Stomach (tissue), 4 donors: ENCODE measurements at regions not wholly inside any gene's neighbourhood (a gene's known extent, or its start where the extent isn't known, plus 50 kb on each side); places are given as distances from the start of the nearest gene placed in this dataset.

Source experiments
- CTCF ChIP-seq, 7 experiments: fragments of 450-650 bp in 4 of 7; fragments of 200-600 bp in 3 of 7; sonication (generic) in 3 of 7; IDR thresholded peaks; one replicate each; pipeline ENCODE4 v1.5.1; 2016 to 2019; ENCODE audit warnings: antibody characterized with exemption in 7 of 7, control low read depth in 2 of 7, mild to moderate bottlenecking in 1 of 7
- EP300 ChIP-seq: sonication (generic); formaldehyde crosslinking; IDR thresholded peaks from one replicate; pipeline ENCODE4 v1.6.1; 2017; ENCODE audit warnings: antibody characterized with exemption
- POLR2A ChIP-seq, 4 donors: fragments of 450-650 bp; IDR thresholded peaks; one replicate each; pipeline ENCODE4 v1.6.1; 2016; ENCODE audit warnings: antibody characterized with exemption in 4 of 4, control low read depth in 2 of 4, mild to moderate bottlenecking in 1 of 4, moderate library complexity in 1 of 4
- POLR2AphosphoS5 ChIP-seq, 3 donors: sonication (generic); formaldehyde crosslinking; IDR thresholded peaks; one replicate each; pipeline ENCODE4 v1.6.1; 2016; ENCODE audit warnings: antibody characterized with exemption in 3 of 3

GRCh38 chr22:17300926-17301325 is 68.3 kb upstream of the CECR2 start:
- TF ChIP-seq EP300 (no peak), POLR2A (IDR thresholded peaks at IDR 0.05) (no peak), CTCF (IDR thresholded peaks at IDR 0.05) (no peak), POLR2AphosphoS5 (IDR thresholded peaks at IDR 0.05) (no peak)
